HEK293 (cell line): ENCODE measurements at regions not wholly inside any gene's neighbourhood (a gene's known extent, or its start where the extent isn't known, plus 50 kb on each side); places are given as distances from the start of the nearest gene placed in this dataset.
A peak's percentile ranks its signal among the peaks of the same experiment; 100 is the strongest.

ENCODE experiments used
- CTCF ChIA-PET: fragments of 350-600 bp; formaldehyde crosslinking; extraction: SDS; loops from one replicate; lab custom pipeline; 2021; ENCODE audit warnings: antibody characterized with exemption; lab: Yijun Ruan, JAX
- POLR2A ChIA-PET: fragments of 300-600 bp; formaldehyde crosslinking; extraction: SDS; loops from one replicate; lab custom pipeline; 2020; ENCODE audit warnings: antibody characterized with exemption, inconsistent platforms; lab: Yijun Ruan, JAX
- H3K27ac ChIP-seq: fragments of 200-500 bp; sonication (Bioruptor generic); 2 replicates; pipeline ENCODE4 v1.5.1; 2014; ENCODE audit warnings: low read depth, low read length, control low read depth, inconsistent platforms; ENCODE audit errors: extremely low read depth
- H3K36me3 ChIP-seq, 2 experiments: fragments of 200-500 bp in 1 of 2; sonication (Bioruptor generic) in 1 of 2; 1 replicate in 1 of 2; 2 replicates in 1 of 2; pipeline ENCODE4 v1.5.1; 2014 to 2017; ENCODE audit warnings: inconsistent platforms in 2 of 2, low read length in 2 of 2; ENCODE audit not compliant: control insufficient read depth in 2 of 2, insufficient read depth in 1 of 2
- H3K4me1 ChIP-seq: fragments of 200-500 bp; sonication (Bioruptor generic); 2 replicates; pipeline ENCODE4 v1.5.1; 2014; ENCODE audit warnings: mild to moderate bottlenecking, low read length, inconsistent platforms; ENCODE audit not compliant: control insufficient read depth, insufficient read depth
- H3K4me3 ChIP-seq: 2 replicates; pipeline ENCODE4 v1.5.1; 2011; ENCODE audit warnings: low read depth, mild to moderate bottlenecking, control low read depth, low read length, moderate library complexity
- H3K9me3 ChIP-seq: fragments of 200-500 bp; sonication (Bioruptor generic); 2 replicates; pipeline ENCODE4 v1.5.1; 2014; ENCODE audit warnings: low read depth, low read length, inconsistent platforms; ENCODE audit not compliant: control insufficient read depth, insufficient read depth
- KLF16 ChIP-seq: fragments of 450-650 bp; formaldehyde crosslinking; IDR thresholded peaks from 2 replicates; pipeline ENCODE4 v1.5.1; 2017; ENCODE audit warnings: missing biosample characterization, missing genetic modification characterization
- KLF8 ChIP-seq: fragments of 450-650 bp; formaldehyde crosslinking; IDR thresholded peaks from 2 replicates; pipeline ENCODE4 v1.5.1; 2016; ENCODE audit warnings: missing biosample characterization, missing genetic modification characterization
- SCRT1 ChIP-seq: fragments of 450-650 bp; formaldehyde crosslinking; IDR thresholded peaks from 2 replicates; pipeline ENCODE4 v1.5.1; 2016; ENCODE audit warnings: missing biosample characterization, missing genetic modification characterization, borderline replicate concordance
- YY2 ChIP-seq: fragments of 450-650 bp; formaldehyde crosslinking; IDR thresholded peaks from 2 replicates; pipeline ENCODE4 v1.5.1; 2016; ENCODE audit warnings: missing biosample characterization, missing genetic modification characterization
- ZFHX2 ChIP-seq: fragments of 450-650 bp; formaldehyde crosslinking; conservative IDR thresholded peaks from 2 replicates; pipeline ENCODE4 v1.5.1; 2016; ENCODE audit warnings: missing biosample characterization, missing genetic modification characterization
- ZFP3 ChIP-seq: fragments of 450-650 bp; formaldehyde crosslinking; IDR thresholded peaks from 2 replicates; pipeline ENCODE4 v1.5.1; 2016; ENCODE audit warnings: low read depth, missing biosample characterization, missing genetic modification characterization
- ZIC2 ChIP-seq: fragments of 450-650 bp; formaldehyde crosslinking; IDR thresholded peaks from 2 replicates; pipeline ENCODE4 v1.5.1; 2016; ENCODE audit warnings: missing biosample characterization, missing genetic modification characterization
- ZNF114 ChIP-seq: fragments of 450-650 bp; formaldehyde crosslinking; IDR thresholded peaks from 2 replicates; pipeline ENCODE4 v1.5.0; 2017; ENCODE audit warnings: missing biosample characterization, missing genetic modification characterization
- ZNF133 ChIP-seq: fragments of 450-650 bp; formaldehyde crosslinking; IDR thresholded peaks from 2 replicates; pipeline ENCODE4 v1.5.1; 2016; ENCODE audit warnings: missing biosample characterization, missing genetic modification characterization
- ZNF140 ChIP-seq: fragments of 450-650 bp; formaldehyde crosslinking; IDR thresholded peaks from 2 replicates; pipeline ENCODE4 v1.5.1; 2016; ENCODE audit warnings: missing biosample characterization, missing genetic modification characterization
- ZNF174 ChIP-seq: fragments of 450-650 bp; formaldehyde crosslinking; IDR thresholded peaks from 2 replicates; pipeline ENCODE4 v1.5.0; 2017; ENCODE audit warnings: missing biosample characterization, mild to moderate bottlenecking, missing genetic modification characterization
- ZNF280D ChIP-seq: fragments of 450-650 bp; formaldehyde crosslinking; IDR thresholded peaks from 2 replicates; pipeline ENCODE4 v1.5.1; 2016; ENCODE audit warnings: missing biosample characterization, missing genetic modification characterization
- ZNF362 ChIP-seq: fragments of 450-650 bp; formaldehyde crosslinking; IDR thresholded peaks from 2 replicates; pipeline ENCODE4 v1.5.1; 2016; ENCODE audit warnings: missing biosample characterization, missing genetic modification characterization
- ZNF366 ChIP-seq: fragments of 450-650 bp; formaldehyde crosslinking; conservative IDR thresholded peaks from 2 replicates; pipeline ENCODE4 v1.5.1; 2016; ENCODE audit warnings: missing biosample characterization, missing genetic modification characterization
- ZNF37A ChIP-seq: fragments of 450-650 bp; IDR thresholded peaks from 2 replicates; pipeline ENCODE4 v1.5.1; 2018; ENCODE audit warnings: missing biosample characterization, missing genetic modification characterization
- ZNF488 ChIP-seq: fragments of 450-650 bp; formaldehyde crosslinking; IDR thresholded peaks from 2 replicates; pipeline ENCODE4 v1.5.1; 2016; ENCODE audit warnings: missing biosample characterization, missing genetic modification characterization
- ZNF513 ChIP-seq: fragments of 450-650 bp; IDR thresholded peaks from 2 replicates; pipeline ENCODE4 v1.5.1; 2018; ENCODE audit warnings: missing biosample characterization, missing genetic modification characterization
- ZNF645 ChIP-seq: fragments of 450-650 bp; formaldehyde crosslinking; IDR thresholded peaks from 2 replicates; pipeline ENCODE4; 2016; ENCODE audit warnings: missing biosample characterization, missing genetic modification characterization

- Histone ChIP-seq H3K9me3 (no peaks in the 10 kb centered on the region), H3K27ac (no peak overlapping the region), H3K4me3 (no peak overlapping the region), H3K36me3 (no peaks in the 10 kb centered on the region), H3K4me1 (no peaks in the 10 kb centered on the region)
- CTCF ChIA-PET: interaction anchor here (0.6 to 0.8 kb wide), 2 partner anchors 16 to 79 kb away, joined by 3 read pairs; no protein-coding TSS in a partner anchor
- no peak for TF ChIP-seq ZNF488 (tag by site-specific recombination)
- no peak for TF ChIP-seq ZNF645 (tag by site-specific recombination)
- no peak for TF ChIP-seq ZNF362 (tag by site-specific recombination)
- no peak for TF ChIP-seq ZNF174 (tag by site-specific recombination)
- no peak for TF ChIP-seq ZNF37A (tag by site-specific recombination)
- no peak for TF ChIP-seq ZFP3 (tag by site-specific recombination)
- peak; percentile 71 for TF ChIP-seq ZIC2 (tag by site-specific recombination)
- TF ChIP-seq YY2 (tag by site-specific recombination): no peak
- no peak for TF ChIP-seq ZNF140 (tag by site-specific recombination)
- no peak for TF ChIP-seq ZNF133
- no peak for TF ChIP-seq KLF8 (tag by site-specific recombination)
- no peak for TF ChIP-seq ZNF114 (tag by site-specific recombination)
- no peak for TF ChIP-seq SCRT1 (tag by site-specific recombination)
- no peak for TF ChIP-seq ZNF513 (tag by site-specific recombination)
- TF ChIP-seq ZFHX2 (tag by site-specific recombination): peak; percentile 50
- TF ChIP-seq KLF16: no peak
- no peak for TF ChIP-seq ZNF280D (tag by site-specific recombination)
- TF ChIP-seq ZNF366 (tag by site-specific recombination): no peak
- POLR2A ChIA-PET: no interaction called here
Measured at GRCh38 chr10:78442836-78443550, 409.3 kb downstream of the RPS24 start.
